GM18861 (cell line): ENCODE measurements at regions not wholly inside any gene's neighbourhood (a gene's known extent, or its start where the extent isn't known, plus 50 kb on each side); places are given as distances from the start of the nearest gene placed in this dataset.

Experiments
- ATAC-seq: cut with Tn5 transposase; IDR thresholded peaks from one replicate; pipeline ENCODE4 v1.9.1; 2021; ENCODE audit not compliant: unreplicated experiment

GRCh38 chr4:38310446-38311043, 350.3 kb downstream of the PTTG2 start:
- ATAC-seq = peak; percentile 85

GRCh38 chr4:38311495-38312126, 351.4 kb downstream of the PTTG2 start:
- ATAC-seq = no peak

- no peak for ATAC-seq
Observed at GRCh38 chr4:38313175-38313574, 350.8 kb upstream of the KLF3 start.

GRCh38 chr4:38313999-38314561, 349.9 kb upstream of the KLF3 start:
- ATAC-seq = no peak

GRCh38 chr4:38314663-38315062, 349.3 kb upstream of the KLF3 start:
- no peak for ATAC-seq

- no peak for ATAC-seq
Observed at GRCh38 chr4:38315286-38315685, 348.7 kb upstream of the KLF3 start.

GRCh38 chr4:38316045-38316444, 348.0 kb upstream of the KLF3 start:
- no peak for ATAC-seq

GRCh38 chr4:38317041-38317674, 346.8 kb upstream of the KLF3 start:
- ATAC-seq = no peak

GRCh38 chr4:38318737-38319455, 345.1 kb upstream of the KLF3 start:
- peak; percentile 83 for ATAC-seq

- ATAC-seq = no peak
Observed at GRCh38 chr4:38319456-38320342, 344.3 kb upstream of the KLF3 start.

- ATAC-seq = no peak
Observed at GRCh38 chr4:38320343-38320695, 343.7 kb upstream of the KLF3 start.

- ATAC-seq = no peak
Observed at GRCh38 chr4:38320833-38321232, 343.2 kb upstream of the KLF3 start.

GRCh38 chr4:38322714-38323113, 341.3 kb upstream of the KLF3 start:
- ATAC-seq = no peak

GRCh38 chr4:38323141-38323641, 340.8 kb upstream of the KLF3 start:
- no peak for ATAC-seq

- no peak for ATAC-seq
Observed at GRCh38 chr4:38324861-38325628, 339.0 kb upstream of the KLF3 start.

GRCh38 chr4:38325629-38325913, 338.4 kb upstream of the KLF3 start:
- no peak for ATAC-seq

- ATAC-seq = no peak
Observed at GRCh38 chr4:38326499-38326898, 337.5 kb upstream of the KLF3 start.

- no peak for ATAC-seq
Observed at GRCh38 chr4:38327174-38327573, 336.8 kb upstream of the KLF3 start.

- ATAC-seq = no peak
Observed at GRCh38 chr4:38328989-38329729, 334.8 kb upstream of the KLF3 start.
